GM19239 (cell line): ENCODE measurements at regions not wholly inside any gene's neighbourhood (a gene's known extent, or its start where the extent isn't known, plus 50 kb on each side); places are given as distances from the start of the nearest gene placed in this dataset.
"Not testable (repeated sequence)": the region's sequence is repeated elsewhere in the genome, so short reads cannot be mapped to it uniquely, and the experiment has no call there.

Source experiments
- DNase-seq: peaks from one replicate; pipeline ENCODE4 v3.0.0; 2011; ENCODE audit warnings: low spot score; ENCODE audit not compliant: insufficient read length
- FAIRE-seq: peaks from 2 replicates; lab custom pipeline; 2011; peaks lifted over from hg19 to GRCh38; lab: Jason Lieb, UNC

DNA sequence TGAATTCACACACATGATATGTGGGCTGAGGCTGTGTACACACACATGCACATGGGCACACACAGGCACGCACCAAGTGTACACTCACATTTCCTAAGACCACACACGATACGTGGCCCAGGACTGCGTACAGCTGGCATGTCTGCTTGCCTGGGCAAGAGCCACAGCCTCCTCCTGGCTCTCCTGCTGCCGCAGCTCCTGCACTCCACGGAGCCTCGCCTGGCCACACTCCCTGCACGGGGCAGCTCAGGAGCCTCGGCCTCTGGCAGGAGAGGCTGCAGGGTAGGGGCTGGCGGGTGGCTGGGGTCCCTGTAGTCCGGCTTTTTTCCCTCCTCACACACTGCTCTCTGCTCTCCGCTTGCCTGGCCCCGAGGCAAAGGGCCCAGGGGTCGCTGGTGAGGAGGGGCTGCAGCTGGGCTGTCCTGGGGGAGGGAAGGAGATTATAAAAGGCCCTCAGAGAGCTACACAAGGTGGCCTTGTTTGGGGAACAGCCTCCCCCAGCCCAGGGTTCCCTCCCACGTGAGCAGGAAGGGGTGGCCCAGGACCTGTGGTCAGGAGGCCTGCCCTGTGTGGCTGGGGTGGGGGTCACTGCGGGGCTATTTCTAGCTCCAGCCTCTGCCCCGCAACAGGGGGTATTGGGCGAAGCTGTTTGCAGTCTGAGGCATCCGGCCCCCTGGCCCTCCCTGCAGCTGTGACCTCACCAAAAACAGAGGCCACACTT is 89.0 kb upstream of the SFSWAP start:
- DNase-seq (no peak), FAIRE-seq (no peak)

DNA sequence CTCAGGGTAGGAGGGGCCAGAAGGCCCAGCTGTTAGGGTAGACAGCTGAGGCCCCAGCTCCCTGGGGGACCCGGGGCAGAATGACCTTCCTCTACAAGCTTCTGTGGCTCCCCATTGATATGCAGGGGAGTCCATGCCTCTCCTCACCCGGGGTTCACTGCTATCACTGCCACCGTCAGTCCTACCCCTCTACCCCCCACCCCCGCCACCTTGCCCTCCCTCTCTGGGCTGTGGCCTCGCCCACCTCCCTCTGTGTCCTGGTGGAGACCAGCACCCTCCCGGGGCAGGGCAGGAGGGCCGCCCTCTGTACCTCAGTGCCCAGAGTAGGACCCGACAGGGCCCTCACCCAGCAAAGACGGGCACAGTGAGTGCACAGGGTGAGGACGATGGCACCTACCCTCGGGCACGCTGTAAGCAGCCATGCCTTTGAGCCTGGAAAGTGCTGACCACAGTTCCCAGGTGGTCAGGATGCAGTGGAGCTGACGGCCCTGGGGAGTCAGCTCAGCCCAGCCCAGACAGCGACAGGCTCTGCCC is 88.4 kb upstream of the SFSWAP start:
- DNase-seq (no peak), FAIRE-seq (no peak)

DNA sequence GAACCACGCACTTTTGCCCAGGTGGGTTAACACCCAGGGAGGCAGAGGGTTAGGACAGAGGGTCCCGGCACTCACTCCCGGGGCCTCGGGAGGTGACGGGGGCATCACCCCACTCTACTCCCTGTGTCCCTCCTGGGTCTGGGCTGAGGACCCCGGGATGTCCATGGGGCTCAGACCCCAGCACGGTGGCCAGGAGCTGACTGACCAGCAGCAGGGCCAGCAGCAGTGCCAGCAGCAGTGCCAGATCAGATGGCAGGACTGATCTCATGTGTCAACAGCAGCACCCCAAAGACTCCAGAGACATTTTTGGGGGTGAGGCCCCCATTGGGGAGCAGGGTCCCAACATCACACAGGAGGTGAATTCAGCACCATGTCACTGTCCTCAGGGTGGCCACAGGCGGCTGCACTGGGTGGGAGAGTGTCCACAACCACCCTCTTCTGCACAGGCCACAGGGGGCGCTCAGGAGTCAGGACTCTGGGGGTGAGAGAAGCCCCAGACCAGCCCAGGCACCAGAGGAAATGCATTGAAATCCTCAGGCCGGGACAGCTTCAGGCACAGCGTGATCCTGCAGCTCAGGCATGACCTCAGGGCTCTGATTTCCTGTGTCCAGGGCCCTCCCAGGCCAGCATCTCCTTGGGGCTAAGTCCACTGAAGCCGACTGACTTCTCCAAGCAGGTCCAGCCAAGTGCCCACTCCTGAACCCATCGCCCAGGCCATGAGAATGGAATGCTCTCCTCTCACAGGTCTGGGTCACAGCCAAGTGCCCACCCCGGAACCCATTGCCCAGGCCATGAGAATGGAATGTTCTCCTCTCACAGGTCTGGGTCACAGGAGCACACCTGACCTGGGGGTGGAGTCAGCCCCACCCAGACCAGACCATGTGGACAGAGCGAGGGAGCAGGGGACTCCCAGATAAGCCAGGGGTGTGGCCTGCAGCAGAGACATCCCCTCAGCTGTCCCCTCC is 87.2 kb upstream of the SFSWAP start:
- DNase-seq, FAIRE-seq: not testable (repeated sequence)

DNA sequence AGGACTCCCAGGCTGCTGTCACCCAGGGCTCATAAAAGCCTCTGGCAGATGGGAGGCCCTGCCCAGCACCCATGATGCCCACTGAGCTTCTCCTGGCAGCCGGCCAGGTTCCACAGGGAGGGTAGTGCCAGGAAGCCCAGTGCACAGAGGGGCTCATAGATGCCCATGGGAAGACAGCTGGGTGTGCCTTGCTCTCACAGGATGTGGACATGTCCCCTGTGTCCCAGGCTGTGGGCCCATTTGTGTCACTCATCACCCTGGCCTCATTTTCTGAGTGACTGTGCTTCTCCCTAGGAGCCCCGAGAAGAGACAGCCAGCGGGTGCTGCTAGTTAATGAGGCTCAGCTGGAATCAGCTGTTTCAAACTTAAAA is 86.5 kb upstream of the SFSWAP start:
- not testable (repeated sequence) for FAIRE-seq, DNase-seq

DNA sequence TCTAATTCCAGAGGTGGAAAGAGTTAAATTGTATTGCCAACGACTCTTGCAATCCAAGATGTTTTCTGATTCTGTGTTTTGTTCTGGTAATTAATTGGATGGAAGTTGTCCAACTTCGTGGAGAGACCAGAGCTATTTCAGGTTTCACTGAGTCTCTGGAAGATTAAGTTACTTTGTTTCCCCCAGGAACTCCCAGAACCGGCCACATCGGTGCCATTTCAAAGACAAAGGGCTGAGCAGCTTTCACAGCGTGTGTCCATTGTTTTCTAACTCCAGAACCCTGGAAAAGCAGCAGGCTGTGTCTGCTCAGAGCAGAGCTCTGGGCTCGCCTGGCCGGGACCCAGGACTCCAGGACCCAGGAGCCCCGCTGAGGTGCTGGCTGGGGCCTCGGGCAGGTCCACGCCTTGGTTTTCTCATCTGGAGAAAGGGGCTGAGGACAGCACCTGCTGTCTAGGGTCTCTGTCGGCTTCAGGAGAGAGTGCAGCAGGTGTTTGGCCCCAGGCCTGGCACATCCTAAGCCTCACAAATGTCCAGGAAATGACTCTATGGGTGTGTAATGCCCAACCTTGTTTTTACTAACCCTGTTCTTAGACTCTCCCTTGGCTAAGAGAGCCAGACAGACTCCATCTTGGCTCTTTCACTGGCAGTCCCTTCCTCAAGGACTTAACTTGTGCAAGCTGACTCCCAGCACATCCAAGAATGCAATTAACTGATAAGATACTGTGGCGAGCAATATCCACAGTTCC is 86.0 kb upstream of the SFSWAP start:
- DNase-seq, FAIRE-seq: not testable (repeated sequence)

DNA sequence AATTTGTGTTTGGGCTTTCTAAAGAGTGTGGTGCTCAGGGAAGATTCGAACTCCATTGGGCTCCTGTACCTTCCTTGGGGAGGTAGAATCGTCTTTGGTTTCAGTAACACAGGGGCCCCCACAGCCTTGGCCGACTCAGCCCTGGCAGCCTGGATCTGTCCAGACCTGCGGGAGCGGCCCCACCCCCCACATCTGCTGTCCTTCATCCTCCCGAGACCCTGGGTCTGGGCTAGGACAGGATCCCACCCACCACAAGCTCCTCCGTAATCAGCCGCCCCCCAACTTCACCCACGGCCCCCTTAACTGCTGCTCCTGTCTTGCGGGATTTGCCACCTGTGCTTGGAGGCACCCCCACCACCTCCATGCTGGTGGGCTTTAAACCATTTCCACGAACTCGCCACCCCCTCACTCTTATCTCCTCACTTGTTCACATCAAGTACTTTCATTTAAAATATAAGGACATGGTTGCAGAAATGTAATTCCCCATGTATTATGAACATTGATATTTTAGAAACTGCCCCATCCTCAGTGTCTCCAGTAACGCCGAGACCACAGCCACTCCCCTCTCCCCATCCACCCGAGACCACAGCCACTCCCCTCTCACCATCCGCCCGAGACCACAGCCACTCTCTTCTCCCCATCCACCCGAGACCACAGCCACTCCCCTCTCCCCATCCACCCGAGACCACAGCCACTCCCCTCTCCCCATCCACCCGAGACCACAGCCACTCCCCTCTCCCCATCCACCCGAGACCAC is 84.7 kb upstream of the SFSWAP start:
- not testable (repeated sequence) for DNase-seq, FAIRE-seq

DNA sequence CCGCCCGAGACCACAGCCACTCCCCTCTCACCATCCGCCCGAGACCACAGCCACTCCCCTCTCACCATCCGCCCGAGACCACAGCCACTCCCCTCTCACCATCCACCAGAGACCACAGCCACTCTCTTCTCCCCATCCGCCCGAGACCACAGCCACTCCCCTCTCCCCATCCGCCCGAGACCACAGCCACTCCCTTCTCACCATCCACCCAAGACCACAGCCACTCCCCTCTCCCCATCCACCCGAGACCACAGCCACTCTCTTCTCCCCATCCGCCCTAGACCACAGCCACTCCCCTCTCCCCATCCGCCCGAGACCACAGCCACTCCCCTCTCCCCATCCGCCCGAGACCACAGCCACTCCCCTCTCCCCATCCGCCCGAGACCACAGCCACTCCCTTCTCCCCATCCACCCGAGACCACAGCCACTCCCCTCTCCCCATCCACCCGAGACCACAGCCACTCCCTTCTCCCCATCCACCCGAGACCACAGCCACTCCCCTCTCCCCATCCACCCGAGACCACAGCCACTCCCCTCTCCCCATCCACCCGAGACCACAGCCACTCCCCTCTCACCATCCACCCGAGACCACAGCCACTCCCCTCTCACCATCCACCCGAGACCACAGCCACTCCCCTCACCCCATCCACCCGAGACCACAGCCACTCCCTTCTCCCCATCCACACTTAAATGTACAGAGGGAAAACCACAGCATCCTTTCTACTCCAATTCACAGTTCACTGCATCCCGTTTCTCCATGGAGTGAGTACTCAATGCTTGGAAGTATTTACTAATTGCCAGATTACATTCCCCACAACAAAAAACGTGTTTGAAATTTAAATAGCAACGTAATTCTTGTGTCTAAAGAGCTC is 83.5 kb upstream of the SFSWAP start:
- DNase-seq = not testable (repeated sequence)
- FAIRE-seq = peak; percentile 33

DNA sequence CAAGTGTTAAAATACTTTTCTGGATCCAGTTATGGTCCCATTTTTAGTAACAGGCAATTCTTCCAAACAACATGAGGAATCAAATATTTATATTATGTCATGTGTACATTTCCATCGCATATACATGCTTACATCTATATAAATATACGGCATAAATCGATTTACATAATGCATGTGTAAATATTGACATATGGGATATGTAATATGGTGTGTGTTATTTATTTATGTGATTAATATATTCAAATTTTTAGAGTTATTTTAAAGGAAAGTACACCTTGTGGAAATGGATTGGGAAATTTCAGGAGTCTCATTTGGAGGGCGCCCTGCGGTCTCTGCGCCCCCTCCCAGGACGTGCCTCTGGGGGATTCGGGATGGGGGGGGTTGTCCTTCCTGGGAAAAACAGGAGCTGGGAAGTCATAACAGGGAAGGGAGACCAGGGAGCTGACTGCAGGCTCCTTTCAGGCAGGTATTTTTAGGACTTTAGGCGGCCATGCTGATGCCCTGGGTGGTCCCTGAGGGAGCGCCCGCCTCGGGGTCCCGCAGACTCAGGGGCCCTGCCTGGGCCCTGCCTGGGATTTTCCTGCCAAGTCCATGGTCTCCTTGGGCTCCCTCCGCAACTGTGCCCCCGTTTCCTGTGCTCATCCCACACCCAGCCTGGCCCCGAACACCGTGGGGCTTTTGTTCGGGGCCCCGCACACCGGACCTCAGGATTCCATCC is 82.7 kb upstream of the SFSWAP start:
- no peak for FAIRE-seq
- no peak for DNase-seq

DNA sequence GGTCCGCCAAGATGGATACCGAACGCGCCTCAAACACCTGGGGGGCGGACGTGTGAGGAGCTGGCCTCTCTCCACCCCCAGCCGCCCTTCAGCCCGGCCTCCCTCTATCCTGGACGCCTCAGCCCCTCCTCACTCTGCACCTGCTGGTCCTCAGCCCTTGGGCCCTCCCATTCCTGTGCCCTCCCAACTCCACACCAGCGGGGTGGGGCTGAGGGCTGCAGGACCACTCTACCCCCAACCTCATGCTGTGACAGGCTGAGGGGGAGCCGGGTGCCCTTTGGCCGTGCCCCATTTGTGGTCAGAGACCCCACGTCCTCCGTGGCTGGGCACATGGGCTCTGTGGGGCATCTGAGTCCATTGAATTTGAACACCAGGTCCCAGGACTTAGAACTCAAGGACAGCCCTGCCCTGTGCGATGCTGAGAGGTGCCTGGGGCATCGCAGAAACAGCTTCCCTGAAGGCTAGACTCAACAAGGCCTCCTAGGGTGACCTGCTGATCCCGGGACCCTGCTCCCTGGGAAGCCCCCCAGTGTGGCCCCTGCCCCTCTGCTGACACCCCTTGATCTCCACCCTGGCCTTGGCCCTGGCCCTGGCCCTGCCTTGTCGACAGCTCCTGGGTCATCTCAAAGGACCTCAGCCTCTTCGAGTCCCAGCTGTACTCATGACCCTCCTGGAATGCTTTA is 82.0 kb upstream of the SFSWAP start:
- DNase-seq (no peak), FAIRE-seq (no peak)

DNA sequence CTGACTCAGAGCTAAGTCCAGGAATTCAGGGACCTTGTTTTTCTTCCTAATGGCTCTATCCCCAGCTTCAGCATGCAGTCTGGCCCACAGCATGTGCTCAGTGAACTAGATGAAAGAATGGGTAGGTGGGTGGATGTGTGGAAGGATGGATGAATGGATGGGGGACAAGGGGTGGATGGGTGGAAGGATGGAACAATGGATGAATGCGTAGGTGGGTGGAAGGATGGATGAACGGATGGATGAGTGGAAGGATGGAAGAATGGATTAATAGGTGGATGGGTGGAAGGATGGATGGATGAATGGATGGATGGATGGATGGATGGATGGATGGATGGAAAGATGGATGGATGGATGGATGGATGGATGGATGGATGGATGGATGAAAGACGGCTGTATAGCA is 79.7 kb upstream of the SFSWAP start:
- DNase-seq = no peak
- no peak for FAIRE-seq

DNA sequence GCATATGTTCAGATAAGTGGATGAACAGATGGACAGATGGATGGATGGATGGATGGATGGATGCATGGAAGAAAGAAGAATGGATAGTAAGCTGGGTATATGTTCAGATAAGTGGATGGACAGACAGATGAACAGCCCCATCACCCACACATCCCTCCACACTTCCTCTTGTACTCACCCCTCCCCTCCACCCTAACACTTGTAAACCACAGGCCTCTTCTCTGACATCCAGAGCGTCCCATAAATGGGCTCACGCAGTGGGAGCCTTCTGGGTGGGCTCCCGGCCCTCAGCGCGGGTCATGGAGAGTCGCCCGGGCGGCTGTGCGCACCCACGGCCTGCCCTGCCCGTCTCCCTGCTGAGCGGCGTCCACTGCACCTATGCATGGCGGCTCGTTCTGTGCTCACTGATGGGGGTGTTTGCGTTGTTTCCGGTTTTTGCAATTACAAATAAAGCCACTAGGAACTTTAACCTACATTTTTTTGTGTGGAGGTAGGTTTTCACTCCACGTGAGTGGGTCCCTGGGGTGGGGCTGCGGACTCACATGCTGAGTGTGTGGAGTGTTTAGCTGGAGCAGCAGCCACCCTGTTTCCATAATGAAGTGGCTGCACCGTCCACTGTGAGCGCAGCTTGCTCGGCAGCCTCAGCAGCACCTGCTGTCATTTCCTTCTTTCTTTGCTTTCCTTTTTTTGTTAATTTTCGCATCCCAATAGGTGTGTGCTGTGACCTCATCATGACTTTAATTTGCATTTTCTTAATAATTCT is 78.8 kb upstream of the SFSWAP start:
- not testable (repeated sequence) for FAIRE-seq, DNase-seq

DNA sequence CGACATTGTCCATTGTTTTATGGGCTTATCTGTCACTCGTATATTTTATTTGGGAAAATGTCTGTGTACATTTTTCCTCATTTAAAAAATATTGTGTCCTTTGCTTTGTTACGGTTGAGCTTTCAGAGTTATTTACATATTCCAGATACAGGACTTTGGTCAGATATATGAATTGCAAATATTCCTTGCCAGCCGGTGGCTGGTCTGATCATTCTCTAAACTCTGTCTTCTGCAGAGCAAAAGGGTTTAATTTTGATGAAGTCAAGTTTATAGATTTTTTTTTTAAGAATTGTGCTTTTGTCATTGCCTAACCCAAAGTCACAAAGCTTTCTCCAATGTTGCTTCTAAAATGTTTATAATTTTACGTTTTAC is 78.3 kb upstream of the SFSWAP start:
- not testable (repeated sequence) for FAIRE-seq, DNase-seq

DNA sequence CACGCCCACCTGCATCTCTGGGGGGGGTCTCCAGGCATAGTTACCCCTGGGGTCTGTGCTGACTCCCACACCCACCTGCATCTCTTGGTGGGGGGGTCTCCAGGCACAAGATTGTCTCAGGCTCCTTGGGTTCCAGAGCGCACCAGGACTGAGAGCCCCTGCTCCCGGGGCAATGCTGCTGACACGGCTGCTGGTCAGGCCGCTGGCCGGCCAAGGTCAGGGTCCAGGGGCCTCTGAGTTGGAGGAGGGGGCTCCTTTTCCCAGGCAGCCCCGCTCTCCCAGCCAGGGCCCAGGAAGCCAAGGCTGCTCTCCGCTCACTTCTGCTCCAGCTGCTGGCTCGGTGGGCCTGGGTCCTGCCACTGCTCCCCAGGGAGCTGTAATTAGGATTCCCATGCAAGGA is 77.3 kb upstream of the SFSWAP start:
- not testable (repeated sequence) for FAIRE-seq, DNase-seq

DNA sequence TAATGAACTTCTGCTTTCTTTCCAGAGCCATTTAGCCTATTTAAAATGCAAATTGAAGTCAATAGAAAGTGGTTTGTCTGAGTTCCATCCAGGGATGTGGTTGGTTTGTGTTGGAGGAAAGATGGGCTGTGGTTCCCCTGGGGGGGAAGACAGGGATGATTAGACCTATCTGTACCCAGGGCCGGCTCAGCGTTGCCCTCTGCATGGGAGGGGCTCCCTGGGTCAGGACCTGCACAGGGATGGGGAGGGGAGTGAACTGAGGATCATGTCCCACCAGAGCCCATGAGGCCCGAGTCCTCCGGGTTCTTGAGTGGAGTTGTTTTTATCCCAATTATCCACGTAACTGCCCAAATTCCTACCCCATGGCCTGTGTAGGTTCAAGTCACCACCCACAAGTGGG is 76.9 kb upstream of the SFSWAP start:
- FAIRE-seq = no peak

DNA sequence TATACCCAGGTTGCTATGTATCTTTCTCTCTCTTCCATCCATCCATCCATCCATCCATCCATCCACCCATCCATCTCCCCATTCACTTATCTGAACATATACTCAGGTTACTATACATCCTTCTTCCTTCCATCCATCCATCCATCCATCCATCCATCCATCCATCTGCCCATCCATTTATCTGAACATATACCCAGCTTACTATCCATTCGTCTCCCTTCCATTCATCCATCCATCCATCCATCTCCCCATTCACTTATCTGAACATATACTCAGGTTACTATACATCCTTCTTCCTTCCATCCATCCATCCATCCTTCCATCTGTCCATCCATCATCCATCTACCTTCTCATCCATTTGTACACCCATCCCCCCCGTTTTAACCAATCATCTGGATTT is 75.9 kb upstream of the SFSWAP start:
- DNase-seq, FAIRE-seq: not testable (repeated sequence)

More for the DNA sequence above, 76.9 kb upstream of the SFSWAP start:
- DNase-seq = no peak

DNA sequence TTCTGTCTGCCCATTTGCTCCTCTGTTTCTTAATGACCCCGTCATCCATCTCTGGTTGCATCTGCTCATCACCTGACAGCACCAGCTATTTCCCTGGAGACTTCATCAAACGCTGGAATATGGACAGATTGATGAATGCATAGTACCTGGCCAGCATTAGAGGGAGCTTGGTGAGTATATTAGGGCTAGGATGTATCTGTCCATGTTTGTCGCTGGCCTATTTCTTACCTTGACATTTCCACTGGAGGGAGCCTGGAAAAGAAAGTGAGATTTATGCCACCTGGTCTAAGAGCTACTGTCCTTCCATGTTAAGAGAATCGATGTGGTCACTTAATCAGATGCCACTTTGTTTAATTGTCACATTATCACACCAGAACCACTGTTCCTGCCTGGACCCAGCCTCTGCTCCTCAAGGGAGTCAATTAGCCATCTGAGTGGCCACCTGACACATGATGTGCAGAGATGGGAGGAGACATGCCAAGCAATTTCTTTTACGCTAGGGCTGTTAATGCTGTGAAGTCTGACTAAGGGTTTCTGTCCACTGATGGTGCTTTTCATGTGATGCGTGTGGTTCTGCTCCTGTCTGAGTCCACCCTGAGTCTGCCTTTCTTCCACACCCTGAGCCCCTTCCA is 75.3 kb upstream of the SFSWAP start:
- no peak for DNase-seq
- FAIRE-seq = no peak
